Right forelimb (tissue), 1 donor: ENCODE measurements at regions not wholly inside any gene's neighbourhood (a gene's known extent, or its start where the extent isn't known, plus 50 kb on each side); places are given as distances from the start of the nearest gene placed in this dataset.

Experiments used
- DNase-seq: peaks from one replicate; pipeline ENCODE4 v3.0.0-alpha.2; 2018

GRCh38 chr3:116939091-116939490, 229.5 kb downstream of the TUSC7 start:
- DNase-seq = no peak

- DNase-seq = no peak
Observed at GRCh38 chr3:116939550-116939949, 230.0 kb downstream of the TUSC7 start.

DNA sequence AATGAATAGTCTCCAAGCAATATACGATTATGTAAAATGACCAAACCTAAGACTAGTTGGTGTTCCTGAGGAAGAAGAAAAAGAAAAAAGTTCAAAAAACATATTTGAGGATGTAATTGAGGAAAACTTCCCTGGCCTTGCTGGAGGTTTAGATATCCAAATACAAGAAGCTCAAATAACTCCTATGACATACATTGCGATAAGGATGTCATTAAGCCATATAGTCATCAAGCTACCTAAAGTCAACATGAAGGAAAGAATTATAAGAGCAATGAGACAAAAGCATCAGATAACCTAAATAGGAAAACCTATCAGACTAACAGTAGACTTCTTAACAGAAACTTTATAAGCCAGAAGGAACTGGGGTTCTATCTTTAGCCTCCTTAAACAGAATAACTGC, 231.1 kb downstream of the TUSC7 start:
- DNase-seq = no peak

DNA sequence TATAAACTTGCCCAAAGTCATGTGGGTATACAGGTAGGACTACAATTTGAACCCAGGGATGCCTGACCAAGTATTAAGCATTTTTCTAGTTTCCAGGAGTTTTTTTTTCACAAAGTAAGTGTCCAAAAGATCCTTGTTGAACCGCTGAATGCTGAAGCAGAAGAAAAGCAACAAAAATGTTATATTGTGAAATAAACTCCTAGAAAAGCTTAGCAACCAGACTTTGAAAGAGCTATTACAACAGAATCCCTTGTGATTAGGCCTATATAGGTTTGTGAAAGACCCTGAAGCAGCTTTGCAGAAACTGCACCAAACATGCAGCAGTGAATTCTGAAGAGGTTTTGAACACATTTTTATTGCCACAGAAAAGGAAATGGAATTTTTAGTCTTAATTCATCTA, 236.8 kb downstream of the TUSC7 start:
- DNase-seq = no peak

- no peak for DNase-seq
Observed at GRCh38 chr3:116947148-116947547, 237.6 kb downstream of the TUSC7 start.

- DNase-seq = no peak
Observed at GRCh38 chr3:116947809-116948208, 238.2 kb downstream of the TUSC7 start.

DNA sequence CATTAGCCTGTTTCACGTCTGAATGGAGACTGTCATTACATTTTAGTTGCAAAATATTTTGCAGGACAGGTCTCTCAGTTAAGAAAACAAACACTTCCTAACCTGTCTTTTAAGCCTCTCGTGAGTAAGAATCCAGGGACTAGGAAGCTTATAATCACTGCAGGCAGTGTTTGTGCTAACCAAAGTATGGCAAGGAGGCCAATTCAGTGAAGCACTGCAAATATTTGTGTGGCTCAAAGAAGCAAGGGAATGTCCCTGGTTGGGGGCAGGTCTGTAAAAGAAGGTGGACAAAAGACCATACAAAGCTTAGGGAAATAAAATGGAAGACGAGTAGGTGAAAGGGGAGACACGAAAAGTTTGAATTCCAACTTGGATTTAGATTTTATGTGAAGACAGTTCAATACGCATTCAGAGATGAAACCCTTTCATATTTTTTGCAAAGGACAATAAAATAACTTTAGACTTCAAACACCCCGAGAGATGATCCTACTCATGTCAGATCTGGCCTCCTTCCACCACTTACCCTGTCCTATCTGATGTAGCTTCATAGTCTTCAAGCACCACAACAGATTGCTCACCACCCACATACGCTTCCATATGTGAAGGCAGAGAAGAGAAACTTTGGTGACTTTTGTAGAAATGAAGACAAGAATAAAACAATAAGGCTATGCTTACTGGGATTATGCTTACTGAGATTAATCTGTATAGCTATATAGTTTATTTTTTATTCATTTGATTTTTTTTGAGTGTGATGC, 240.9 kb downstream of the TUSC7 start:
- DNase-seq = no peak

DNA sequence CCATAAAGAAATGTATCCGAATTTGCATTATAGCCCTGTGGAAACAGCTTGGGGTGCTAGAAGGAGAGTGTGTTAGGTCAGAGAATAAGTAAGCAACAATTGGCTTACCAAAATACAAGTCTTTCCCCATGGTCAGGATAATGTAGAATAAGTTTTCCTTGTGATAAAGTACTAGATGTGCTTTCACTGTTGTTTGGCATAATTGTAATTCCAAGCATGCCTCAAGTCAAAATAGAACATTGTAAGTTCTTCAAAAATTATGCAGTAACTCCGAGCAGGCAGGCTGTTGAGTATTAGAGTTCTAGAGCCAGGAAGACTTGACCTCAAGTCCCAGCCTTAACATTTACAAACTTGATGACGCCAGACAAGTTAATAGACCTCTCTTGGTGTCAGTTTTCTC, 242.0 kb downstream of the TUSC7 start:
- DNase-seq = no peak

DNA sequence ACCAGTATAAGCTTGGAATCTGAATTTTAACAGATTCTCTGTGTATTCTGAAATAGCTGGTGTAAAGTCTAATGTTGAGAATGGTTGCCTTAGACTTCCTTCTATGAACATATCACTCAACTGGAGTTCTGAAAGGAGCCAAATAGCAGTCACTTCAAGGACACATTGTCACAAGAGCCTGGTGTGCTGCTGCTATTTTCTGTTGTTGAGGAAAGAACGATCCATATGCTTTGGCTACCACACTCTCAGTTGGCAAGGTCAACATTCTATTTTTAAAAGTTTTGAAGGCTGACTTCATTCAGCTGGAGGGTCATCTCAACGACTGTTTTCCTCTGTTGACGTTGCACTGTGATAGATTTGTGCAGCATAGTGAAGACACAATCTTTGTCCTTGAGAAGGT, 248.7 kb downstream of the TUSC7 start:
- no peak for DNase-seq

DNA sequence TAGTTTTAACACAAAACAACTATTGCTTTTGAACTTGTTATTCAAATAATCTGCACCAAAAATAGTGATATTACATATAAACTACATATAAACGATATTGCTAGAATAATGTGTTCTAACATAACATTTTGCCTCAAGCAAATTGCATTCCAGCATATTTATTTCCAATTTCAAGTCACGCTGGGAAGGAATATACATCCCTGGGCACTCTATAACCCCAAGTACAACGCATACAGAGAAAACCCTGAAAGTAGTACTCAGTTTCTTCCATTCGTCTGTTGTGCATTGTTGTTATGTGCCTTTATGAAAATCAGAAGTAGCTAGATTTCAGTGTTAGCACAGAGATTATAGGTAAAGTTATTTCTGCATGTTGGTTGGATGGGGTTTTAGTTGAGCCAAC, 251.5 kb downstream of the TUSC7 start:
- no peak for DNase-seq

GRCh38 chr3:116963802-116964201, 254.2 kb downstream of the TUSC7 start:
- no peak for DNase-seq

- DNase-seq = no peak
Observed at GRCh38 chr3:116966649-116967048, 257.1 kb downstream of the TUSC7 start.

DNA sequence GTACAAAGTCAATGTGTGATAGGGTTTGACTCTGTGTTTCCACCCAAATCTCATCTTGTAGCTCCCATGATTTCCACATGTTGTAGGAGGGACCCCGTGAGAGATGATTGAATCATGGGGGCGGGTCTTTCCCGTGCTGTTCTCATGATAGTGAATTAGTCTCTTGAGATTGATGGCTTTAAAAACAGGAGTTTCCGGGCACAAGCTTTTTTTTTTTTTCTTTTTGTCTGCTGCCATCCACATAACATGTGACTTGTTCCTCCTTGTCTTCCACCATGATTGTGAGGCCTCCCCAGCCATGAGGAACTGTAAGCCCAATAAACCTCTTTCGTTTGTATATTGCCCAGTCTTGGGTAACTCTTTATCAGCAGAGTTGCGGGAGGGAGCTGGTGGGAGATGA, 259.6 kb downstream of the TUSC7 start:
- DNase-seq = no peak

- no peak for DNase-seq
Observed at GRCh38 chr3:116969646-116970045, 260.1 kb downstream of the TUSC7 start.

GRCh38 chr3:116971531-116971930, 262.0 kb downstream of the TUSC7 start:
- no peak for DNase-seq

- no peak for DNase-seq
Observed at GRCh38 chr3:116974702-116975101, 265.1 kb downstream of the TUSC7 start.

- no peak for DNase-seq
Observed at GRCh38 chr3:116977441-116977840, 267.9 kb downstream of the TUSC7 start.

GRCh38 chr3:116980099-116980498, 270.5 kb downstream of the TUSC7 start:
- no peak for DNase-seq

GRCh38 chr3:116981089-116981488, 271.5 kb downstream of the TUSC7 start:
- DNase-seq = no peak

DNA sequence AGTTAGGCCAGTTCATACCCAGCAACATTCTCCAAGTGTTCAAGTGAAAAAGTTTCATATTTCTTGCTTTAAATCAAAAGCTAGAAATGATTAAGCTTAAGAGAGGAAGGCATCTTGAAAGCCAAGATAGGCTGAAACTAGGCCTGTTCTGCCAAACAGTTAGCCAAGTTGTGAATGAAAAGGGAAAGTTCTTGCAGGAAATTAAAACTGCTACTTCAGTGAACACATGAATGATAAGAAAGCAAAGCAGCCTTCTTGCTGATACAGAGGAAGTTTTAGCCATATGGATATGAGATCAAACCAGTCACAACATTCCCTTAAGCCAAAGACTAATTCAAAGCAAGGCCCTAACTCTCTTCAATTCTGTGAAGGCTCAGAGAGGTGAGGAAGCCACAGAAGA, 274.7 kb downstream of the TUSC7 start:
- no peak for DNase-seq

DNA sequence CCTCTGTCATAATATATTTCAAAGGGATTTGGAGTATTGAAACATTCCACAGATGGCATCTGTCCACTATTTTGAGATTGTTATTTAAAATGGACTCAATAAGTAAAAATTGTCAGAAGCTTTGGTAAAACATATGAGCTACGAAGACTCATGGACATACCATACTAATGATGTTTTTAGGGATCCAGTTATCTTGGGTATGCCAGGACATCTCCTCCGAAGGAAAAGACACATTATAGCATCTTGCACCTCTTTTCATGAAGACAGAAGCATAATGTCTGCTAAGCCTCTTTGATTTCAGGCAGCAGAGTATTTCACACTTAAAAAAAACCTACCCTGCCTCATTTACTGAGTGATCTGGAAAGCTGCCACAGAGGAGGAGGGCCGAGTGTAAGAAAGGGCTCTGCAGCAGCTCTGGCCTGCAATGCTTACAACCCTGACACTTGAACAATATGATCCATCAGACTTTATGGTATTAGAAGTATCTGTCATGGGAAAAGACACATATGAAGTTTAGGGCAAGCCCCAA, 284.8 kb downstream of the TUSC7 start:
- DNase-seq = no peak

DNA sequence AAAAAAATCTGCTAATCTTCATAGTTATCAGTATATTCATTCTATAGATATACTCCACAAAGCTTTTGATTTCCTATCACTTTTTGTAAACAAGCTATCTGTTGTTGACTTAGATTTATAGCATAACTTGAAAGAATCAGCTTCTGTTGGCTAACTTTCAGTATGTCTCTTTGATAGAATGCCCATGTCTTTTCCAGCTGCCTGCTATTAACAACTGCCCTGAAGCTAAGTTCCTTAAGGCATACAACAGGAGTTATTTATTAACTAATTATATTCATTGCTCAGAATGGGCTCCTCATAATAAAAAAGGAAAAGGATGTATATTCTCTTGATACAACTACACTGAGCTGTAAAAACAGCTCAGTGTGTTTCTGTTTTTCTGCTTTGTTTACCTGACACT, 293.9 kb downstream of the TUSC7 start:
- no peak for DNase-seq

DNA sequence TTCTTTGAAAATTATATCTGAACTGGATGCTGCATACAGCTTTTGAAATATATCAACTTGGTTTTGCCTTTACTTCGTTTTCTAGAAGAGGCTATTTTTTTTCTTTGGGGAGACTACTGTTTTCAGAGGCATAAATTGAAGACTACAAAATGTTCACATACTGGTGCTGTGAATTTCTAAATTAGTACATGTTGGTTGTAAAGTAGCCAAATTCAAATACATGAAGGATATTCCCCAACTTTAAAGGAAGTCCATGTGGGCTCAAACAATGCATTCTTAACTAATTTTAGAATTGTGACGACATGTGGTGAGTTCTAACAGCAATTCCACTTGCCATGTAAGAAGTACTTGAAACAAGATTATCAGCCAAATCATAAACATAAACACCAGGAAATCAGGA, 295.7 kb downstream of the TUSC7 start:
- DNase-seq = no peak

GRCh38 chr3:117005911-117006522, 296.4 kb downstream of the TUSC7 start:
- no peak for DNase-seq

DNA sequence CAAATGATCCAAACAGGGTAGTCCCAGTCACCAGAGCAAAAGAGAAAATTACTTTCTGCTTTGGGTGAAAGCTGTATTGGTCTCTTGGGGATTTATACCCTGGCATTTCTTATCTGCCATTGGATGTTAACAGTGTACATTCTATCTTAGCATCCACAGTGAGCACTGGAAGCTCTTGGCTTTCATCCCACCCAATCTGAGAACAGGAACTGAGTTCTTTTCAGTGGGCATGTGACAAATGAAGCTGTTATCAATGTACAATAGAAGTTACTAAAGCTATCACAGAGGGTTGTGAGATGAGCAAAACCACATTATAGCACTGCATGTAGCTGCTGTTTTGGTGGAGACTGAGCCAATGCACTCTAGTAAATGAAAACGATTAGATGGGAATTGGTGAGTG, 300.7 kb downstream of the TUSC7 start:
- no peak for DNase-seq
